MM.1S (cell line): ENCODE measurements at regions not wholly inside any gene's neighbourhood (a gene's known extent, or its start where the extent isn't known, plus 50 kb on each side); places are given as distances from the start of the nearest gene placed in this dataset.
"Not testable (repeated sequence)": the region's sequence is repeated elsewhere in the genome, so short reads cannot be mapped to it uniquely, and the experiment has no call there.

ENCODE experiments used
- DNase-seq: peaks from one replicate; pipeline ENCODE4 v3.0.0-alpha.2; 2015
- H2AFZ ChIP-seq: fragments of 300-600 bp; sonication (generic); 2 replicates; pipeline ENCODE4 v1.6.0; 2016; ENCODE audit warnings: antibody characterized with exemption, low read length
- H3F3A ChIP-seq: fragments of 300-600 bp; sonication (generic); 2 replicates; pipeline ENCODE4 v1.6.1; 2016; ENCODE audit warnings: mild to moderate bottlenecking, antibody characterized with exemption, low read length, moderate library complexity, mixed read lengths; ENCODE audit not compliant: insufficient read depth
- H3K27ac ChIP-seq: fragments of 300-600 bp; sonication (generic); 2 replicates; pipeline ENCODE4 v1.5.1; 2016; ENCODE audit warnings: mild to moderate bottlenecking, low read length
- H3K27me3 ChIP-seq: fragments of 300-600 bp; sonication (generic); replicated peaks from 2 replicates; pipeline ENCODE4 v1.6.0; 2016; ENCODE audit warnings: low read length; ENCODE audit not compliant: insufficient read depth
- H3K36me3 ChIP-seq: fragments of 300-600 bp; sonication (generic); replicated peaks from 2 replicates; pipeline ENCODE4 v1.6.1; 2016; ENCODE audit warnings: mild to moderate bottlenecking, low read length, mixed read lengths; ENCODE audit not compliant: insufficient read depth
- H3K4me1 ChIP-seq: fragments of 300-600 bp; sonication (generic); 2 replicates; pipeline ENCODE4 v1.6.1; 2016; ENCODE audit warnings: low read length, mixed read lengths
- H3K4me2 ChIP-seq: fragments of 300-600 bp; sonication (generic); 2 replicates; pipeline ENCODE4 v1.6.0; 2016; ENCODE audit warnings: low read depth, low read length
- H3K4me3 ChIP-seq: fragments of 300-600 bp; sonication (generic); 2 replicates; pipeline ENCODE4 v1.5.1; 2016; ENCODE audit warnings: low read length, mixed read lengths
- H3K79me2 ChIP-seq: fragments of 300-600 bp; sonication (generic); 2 replicates; pipeline ENCODE4 v1.6.1; 2016; ENCODE audit warnings: mixed run types, low read length, mixed read lengths
- H3K9ac ChIP-seq: fragments of 300-600 bp; sonication (generic); 2 replicates; pipeline ENCODE4 v1.6.1; 2016; ENCODE audit warnings: low read length, mixed read lengths
- H3K9me2 ChIP-seq: fragments of 300-600 bp; sonication (generic); replicated peaks from 2 replicates; pipeline ENCODE4 v1.6.1; 2016; ENCODE audit warnings: mild to moderate bottlenecking, low read length, mixed read lengths; ENCODE audit not compliant: insufficient read depth
- H3K9me3 ChIP-seq: fragments of 300-600 bp; sonication (generic); replicated peaks from 2 replicates; pipeline ENCODE4 v1.6.1; 2016; ENCODE audit warnings: mild to moderate bottlenecking, low read length, mixed read lengths; ENCODE audit not compliant: insufficient read depth
- H4K20me1 ChIP-seq: fragments of 300-600 bp; sonication (generic); 2 replicates; pipeline ENCODE4 v1.6.1; 2016; ENCODE audit warnings: mild to moderate bottlenecking, low read length, moderate library complexity, mixed read lengths; ENCODE audit not compliant: insufficient read depth
- EZH2 ChIP-seq: fragments of 300-600 bp; sonication (generic); optimal IDR thresholded peaks from 2 replicates; pipeline ENCODE3; 2017; ENCODE audit warnings: low read depth, mild to moderate bottlenecking, antibody characterized with exemption, low read length, mixed read lengths
- EZH2phosphoT487 ChIP-seq: fragments of 300-600 bp; sonication (generic); IDR thresholded peaks from 2 replicates; pipeline ENCODE4 v1.6.1; 2018; ENCODE audit warnings: antibody characterized with exemption, low read length
- TF ChIP-seq, protein P1 (sequence below): fragments of 300-600 bp; sonication (generic); IDR thresholded peaks from 2 replicates; pipeline ENCODE4 v1.5.1; 2016; ENCODE audit warnings: antibody characterized with exemption, low read length, mixed read lengths

DNA sequence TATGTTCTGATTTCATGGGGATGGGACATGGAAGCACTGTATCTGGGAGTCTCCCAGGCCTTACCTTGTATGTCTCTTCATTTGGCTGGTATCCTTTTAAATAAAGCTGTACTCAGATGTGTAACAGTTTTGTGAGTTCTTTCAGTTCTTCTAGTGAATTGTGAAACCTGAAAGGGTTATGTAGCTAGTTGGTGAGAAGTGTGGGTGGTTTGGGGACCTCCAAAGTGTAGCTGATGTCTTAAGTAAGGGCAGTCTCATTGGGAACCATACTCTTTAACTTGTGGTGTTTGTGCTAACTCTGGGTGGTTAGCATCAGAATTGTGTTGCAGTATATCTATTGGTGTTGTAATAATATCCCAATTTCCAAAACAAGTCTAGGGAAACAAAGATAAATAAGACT, 166.9 kb upstream of the CCNH start:
- no peaks in the 10 kb centered on the region for H3K27me3 ChIP-seq
- H3K9me3 ChIP-seq = no peaks in the 10 kb centered on the region
- H2AFZ ChIP-seq = no peak overlapping the region
- no peak overlapping the region for H3K4me2 ChIP-seq
- no peaks in the 10 kb centered on the region for H4K20me1 ChIP-seq
- H3K4me1 ChIP-seq = no peaks in the 10 kb centered on the region
- no peaks in the 10 kb centered on the region for H3K9me2 ChIP-seq
- no peak overlapping the region for H3K4me3 ChIP-seq
- no peaks in the 10 kb centered on the region for H3F3A ChIP-seq
- TF ChIP-seq EZH2 (no peak), EZH2phosphoT487 (no peak)
- TF ChIP-seq, protein P1, sequence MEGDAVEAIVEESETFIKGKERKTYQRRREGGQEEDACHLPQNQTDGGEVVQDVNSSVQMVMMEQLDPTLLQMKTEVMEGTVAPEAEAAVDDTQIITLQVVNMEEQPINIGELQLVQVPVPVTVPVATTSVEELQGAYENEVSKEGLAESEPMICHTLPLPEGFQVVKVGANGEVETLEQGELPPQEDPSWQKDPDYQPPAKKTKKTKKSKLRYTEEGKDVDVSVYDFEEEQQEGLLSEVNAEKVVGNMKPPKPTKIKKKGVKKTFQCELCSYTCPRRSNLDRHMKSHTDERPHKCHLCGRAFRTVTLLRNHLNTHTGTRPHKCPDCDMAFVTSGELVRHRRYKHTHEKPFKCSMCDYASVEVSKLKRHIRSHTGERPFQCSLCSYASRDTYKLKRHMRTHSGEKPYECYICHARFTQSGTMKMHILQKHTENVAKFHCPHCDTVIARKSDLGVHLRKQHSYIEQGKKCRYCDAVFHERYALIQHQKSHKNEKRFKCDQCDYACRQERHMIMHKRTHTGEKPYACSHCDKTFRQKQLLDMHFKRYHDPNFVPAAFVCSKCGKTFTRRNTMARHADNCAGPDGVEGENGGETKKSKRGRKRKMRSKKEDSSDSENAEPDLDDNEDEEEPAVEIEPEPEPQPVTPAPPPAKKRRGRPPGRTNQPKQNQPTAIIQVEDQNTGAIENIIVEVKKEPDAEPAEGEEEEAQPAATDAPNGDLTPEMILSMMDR = no peak
- no peak overlapping the region for H3K27ac ChIP-seq
- H3K9ac ChIP-seq = no peak overlapping the region
- H3K79me2 ChIP-seq = no peaks in the 10 kb centered on the region
- no peaks in the 10 kb centered on the region for H3K36me3 ChIP-seq
- DNase-seq = no peak

DNA sequence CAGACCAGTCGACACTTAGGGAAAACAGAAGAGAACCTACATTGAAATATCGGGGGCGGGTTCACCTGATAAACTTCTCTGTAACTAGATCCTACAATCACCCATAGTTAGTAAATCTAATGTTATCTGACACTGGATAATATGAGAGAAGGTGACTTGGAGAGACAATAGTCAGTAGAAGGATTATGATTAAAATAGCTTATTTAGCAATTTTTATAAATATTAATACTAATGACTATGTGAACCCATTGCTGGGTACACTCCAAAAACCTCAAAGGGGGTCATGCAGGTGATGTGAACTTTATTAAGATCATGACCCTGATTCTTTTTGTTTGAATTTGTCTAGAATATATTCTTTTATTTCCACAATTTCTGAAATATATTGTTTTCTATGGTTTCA, 164.1 kb upstream of the CCNH start:
- Histone ChIP-seq H3K79me2 (no peaks in the 10 kb centered on the region), H3K9ac (no peak overlapping the region)
- TF ChIP-seq, protein P1 = no peak
- no peak for TF ChIP-seq EZH2
- TF ChIP-seq EZH2phosphoT487 = no peak

DNA sequence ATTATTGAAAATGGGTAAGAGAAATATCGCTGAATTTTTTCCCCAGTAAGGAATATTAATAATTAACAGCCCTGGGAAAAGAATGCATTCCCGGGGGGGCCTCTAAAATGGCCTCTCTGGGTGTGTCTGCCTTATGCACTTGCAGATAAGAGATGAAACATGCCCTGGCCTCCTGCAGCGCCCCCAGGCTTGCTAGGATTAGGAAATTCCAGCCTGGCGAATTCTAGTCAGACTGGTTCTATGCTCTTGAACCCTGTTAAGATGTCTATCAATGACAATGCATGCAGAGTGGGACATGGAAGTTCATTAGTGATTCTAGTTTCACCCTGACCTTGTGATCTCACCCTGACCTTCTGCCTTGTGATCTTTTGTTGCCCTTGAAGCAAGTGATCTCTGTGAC, 163.6 kb upstream of the CCNH start:
- not testable (repeated sequence) for H3K4me1 ChIP-seq, H3K27me3 ChIP-seq, H2AFZ ChIP-seq, H3K4me2 ChIP-seq, H3F3A ChIP-seq, H3K27ac ChIP-seq, H3K79me2 ChIP-seq, H3K9ac ChIP-seq, H3K4me3 ChIP-seq, H4K20me1 ChIP-seq, DNase-seq, H3K36me3 ChIP-seq, H3K9me2 ChIP-seq, H3K9me3 ChIP-seq

More for the DNA sequence above, 164.1 kb upstream of the CCNH start:
- Histone ChIP-seq H3K9me3 (no peaks in the 10 kb centered on the region), H3F3A (no peaks in the 10 kb centered on the region), H2AFZ (no peak overlapping the region), H3K36me3 (no peaks in the 10 kb centered on the region), H3K27ac (no peak overlapping the region), H3K4me3 (no peak overlapping the region), H3K9me2 (no peaks in the 10 kb centered on the region), H3K27me3 (no peaks in the 10 kb centered on the region), H3K4me1 (no peaks in the 10 kb centered on the region), H4K20me1 (no peaks in the 10 kb centered on the region), H3K4me2 (no peak overlapping the region)
- DNase-seq = no peak

DNA sequence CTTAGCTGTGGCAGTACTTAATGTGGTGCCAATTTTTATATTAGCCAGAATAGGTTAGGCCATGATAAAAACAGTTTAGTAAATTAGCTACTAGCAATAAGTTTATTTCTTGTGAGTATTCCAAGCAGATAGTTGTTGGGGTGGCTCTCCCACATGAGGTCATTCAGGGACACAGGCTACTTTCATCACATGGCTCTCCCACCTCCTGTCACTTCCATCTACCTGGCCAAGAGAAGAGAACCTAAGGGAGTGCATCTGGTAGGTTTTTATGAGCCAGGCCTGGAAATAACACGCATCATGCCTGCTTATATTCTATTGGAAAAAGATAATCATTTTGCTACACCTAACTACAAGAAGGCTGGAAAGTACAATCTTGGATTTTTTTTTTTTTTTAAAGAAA, 161.4 kb upstream of the CCNH start:
- no peak overlapping the region for H3K27ac ChIP-seq
- H3K4me2 ChIP-seq = no peak overlapping the region
- H3K9me2 ChIP-seq = no peaks in the 10 kb centered on the region
- no peaks in the 10 kb centered on the region for H3K27me3 ChIP-seq
- H3F3A ChIP-seq = no peaks in the 10 kb centered on the region
- no peaks in the 10 kb centered on the region for H3K36me3 ChIP-seq
- H3K79me2 ChIP-seq = no peaks in the 10 kb centered on the region
- no peaks in the 10 kb centered on the region for H3K9me3 ChIP-seq
- H3K4me3 ChIP-seq = no peak overlapping the region
- H3K4me1 ChIP-seq = no peaks in the 10 kb centered on the region
- no peak overlapping the region for H3K9ac ChIP-seq
- no peaks in the 10 kb centered on the region for H4K20me1 ChIP-seq
- TF ChIP-seq, protein P1 = no peak
- TF ChIP-seq EZH2 (no peak), EZH2phosphoT487 (no peak)
- DNase-seq = no peak
- H2AFZ ChIP-seq = no peak overlapping the region
